ENCODE measurements at regions not wholly inside any gene's neighbourhood (a gene's known extent, or its start where the extent isn't known, plus 50 kb on each side); places are given as distances from the start of the nearest gene placed in this dataset.

DNA sequence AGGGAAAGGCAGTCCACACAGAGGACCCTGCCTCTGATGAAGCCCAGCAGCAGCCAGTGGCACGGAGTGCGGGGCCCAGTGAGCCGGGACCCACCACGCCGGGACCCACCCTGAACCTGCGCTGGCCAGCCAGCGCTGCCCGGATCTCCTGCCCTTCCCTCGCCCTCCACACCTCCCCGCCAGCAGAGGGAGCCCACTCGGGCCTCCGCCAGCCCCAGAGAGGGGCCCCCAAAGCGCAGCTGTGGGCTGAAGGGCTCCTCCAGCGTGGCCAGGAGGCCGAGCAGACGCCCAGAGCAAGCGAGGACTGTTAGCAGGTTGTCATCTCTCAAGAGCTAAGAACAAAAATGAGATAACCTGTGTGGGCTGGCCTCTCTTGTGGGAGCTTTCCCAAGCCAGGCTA, 81.3 kb upstream of the ATP10A start:
- TF ChIP-seq, protein P1, sequence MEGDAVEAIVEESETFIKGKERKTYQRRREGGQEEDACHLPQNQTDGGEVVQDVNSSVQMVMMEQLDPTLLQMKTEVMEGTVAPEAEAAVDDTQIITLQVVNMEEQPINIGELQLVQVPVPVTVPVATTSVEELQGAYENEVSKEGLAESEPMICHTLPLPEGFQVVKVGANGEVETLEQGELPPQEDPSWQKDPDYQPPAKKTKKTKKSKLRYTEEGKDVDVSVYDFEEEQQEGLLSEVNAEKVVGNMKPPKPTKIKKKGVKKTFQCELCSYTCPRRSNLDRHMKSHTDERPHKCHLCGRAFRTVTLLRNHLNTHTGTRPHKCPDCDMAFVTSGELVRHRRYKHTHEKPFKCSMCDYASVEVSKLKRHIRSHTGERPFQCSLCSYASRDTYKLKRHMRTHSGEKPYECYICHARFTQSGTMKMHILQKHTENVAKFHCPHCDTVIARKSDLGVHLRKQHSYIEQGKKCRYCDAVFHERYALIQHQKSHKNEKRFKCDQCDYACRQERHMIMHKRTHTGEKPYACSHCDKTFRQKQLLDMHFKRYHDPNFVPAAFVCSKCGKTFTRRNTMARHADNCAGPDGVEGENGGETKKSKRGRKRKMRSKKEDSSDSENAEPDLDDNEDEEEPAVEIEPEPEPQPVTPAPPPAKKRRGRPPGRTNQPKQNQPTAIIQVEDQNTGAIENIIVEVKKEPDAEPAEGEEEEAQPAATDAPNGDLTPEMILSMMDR (IDR thresholded peaks at IDR 0.05) = no peak
- TF ChIP-seq EP300 (IDR thresholded peaks at IDR 0.05) (no peak), POLR2A (IDR thresholded peaks at IDR 0.05) (no peak), POLR2AphosphoS5 (IDR thresholded peaks at IDR 0.05) (no peak)
